Daoy (cell line): ENCODE measurements at regions not wholly inside any gene's neighbourhood (a gene's known extent, or its start where the extent isn't known, plus 50 kb on each side); places are given as distances from the start of the nearest gene placed in this dataset.

Source experiments
- DNase-seq: peaks from one replicate; pipeline ENCODE4 v3.0.0-alpha.2; 2015; ENCODE audit warnings: low read depth

GRCh38 chr9:121569266-121569648 lies 69.6 kb upstream of the GGTA1 start:
- DNase-seq: no peak

GRCh38 chr9:121572581-121572980 lies 72.9 kb upstream of the GGTA1 start:
- no peak for DNase-seq

- DNase-seq: no peak
Measured at GRCh38 chr9:121573717-121574485, 74.3 kb upstream of the GGTA1 start.

GRCh38 chr9:121574774-121575519 lies 75.3 kb upstream of the GGTA1 start:
- no peak for DNase-seq

GRCh38 chr9:121576281-121577075 lies 75.0 kb upstream of the DAB2IP start:
- no peak for DNase-seq

GRCh38 chr9:121577166-121577565 lies 74.3 kb upstream of the DAB2IP start:
- no peak for DNase-seq

GRCh38 chr9:121577572-121577971 lies 73.9 kb upstream of the DAB2IP start:
- no peak for DNase-seq

GRCh38 chr9:121581786-121582600 lies 69.4 kb upstream of the DAB2IP start:
- DNase-seq: no peak

GRCh38 chr9:121582641-121583040 lies 68.8 kb upstream of the DAB2IP start:
- DNase-seq: no peak

GRCh38 chr9:121584421-121584820 lies 67.0 kb upstream of the DAB2IP start:
- DNase-seq: no peak

- DNase-seq: no peak
Measured at GRCh38 chr9:121587863-121588262, 63.6 kb upstream of the DAB2IP start.

- DNase-seq: no peak
Measured at GRCh38 chr9:121589986-121590385, 61.4 kb upstream of the DAB2IP start.

- no peak for DNase-seq
Measured at GRCh38 chr9:121592265-121592664, 59.2 kb upstream of the DAB2IP start.

- DNase-seq: no peak
Measured at GRCh38 chr9:121593066-121593465, 58.4 kb upstream of the DAB2IP start.

- DNase-seq: no peak
Measured at GRCh38 chr9:121596515-121596914, 54.9 kb upstream of the DAB2IP start.

GRCh38 chr9:121597698-121598166 lies 53.7 kb upstream of the DAB2IP start:
- DNase-seq: no peak

- no peak for DNase-seq
Measured at GRCh38 chr9:121598167-121598964, 53.1 kb upstream of the DAB2IP start.

- peak; percentile 59 for DNase-seq
Measured at GRCh38 chr9:121598965-121599871, 52.2 kb upstream of the DAB2IP start.

- no peak for DNase-seq
Measured at GRCh38 chr9:121599872-121600585, 51.4 kb upstream of the DAB2IP start.
